ENCODE measurements at regions not wholly inside any gene's neighbourhood (a gene's known extent, or its start where the extent isn't known, plus 50 kb on each side); places are given as distances from the start of the nearest gene placed in this dataset.

DNA sequence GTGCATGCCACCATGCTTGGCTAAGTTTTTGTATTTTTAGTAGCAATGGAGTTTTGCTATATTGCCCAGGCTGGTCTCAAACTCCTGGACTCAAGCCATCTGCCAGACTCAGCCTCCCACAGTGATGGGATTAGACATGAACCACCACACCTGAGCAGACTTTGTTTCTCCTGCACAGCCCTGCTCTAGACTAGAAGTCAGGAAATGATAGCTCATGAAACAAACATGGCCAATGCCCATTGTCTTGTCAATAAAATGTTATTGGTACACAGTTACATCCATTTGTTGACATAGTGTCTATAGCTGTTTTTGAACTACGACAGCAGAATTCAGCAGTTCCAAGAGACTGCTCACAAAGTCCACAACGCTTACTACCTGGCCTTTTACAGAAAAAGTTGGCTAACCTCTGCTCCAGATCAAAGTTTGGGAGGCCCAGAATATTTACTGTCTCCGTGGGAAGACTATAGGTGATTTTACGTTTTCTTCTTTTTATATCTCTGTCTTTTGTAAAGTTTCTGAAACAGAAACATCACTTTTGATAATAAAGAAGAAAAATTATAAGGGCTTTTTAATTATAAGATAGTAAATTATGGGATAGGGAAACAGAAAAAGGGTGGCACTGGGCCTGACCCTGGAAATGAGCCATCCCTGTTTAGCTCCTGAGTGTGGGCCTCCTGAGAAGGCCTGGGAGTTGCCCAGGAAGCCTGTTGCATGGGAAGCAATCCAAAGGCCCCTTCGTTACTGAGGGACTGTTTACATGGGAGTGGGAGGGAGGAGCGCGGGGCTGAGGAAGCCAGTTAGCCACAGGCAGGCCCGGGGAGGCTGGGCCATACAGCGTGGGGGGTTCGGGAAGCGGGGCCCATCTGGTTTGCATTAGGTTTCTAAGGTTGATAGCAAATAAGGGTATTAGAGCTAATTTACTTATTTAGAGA lies 201.5 kb downstream of the IRF8 start (continued):
- TF ChIP-seq, protein P1, sequence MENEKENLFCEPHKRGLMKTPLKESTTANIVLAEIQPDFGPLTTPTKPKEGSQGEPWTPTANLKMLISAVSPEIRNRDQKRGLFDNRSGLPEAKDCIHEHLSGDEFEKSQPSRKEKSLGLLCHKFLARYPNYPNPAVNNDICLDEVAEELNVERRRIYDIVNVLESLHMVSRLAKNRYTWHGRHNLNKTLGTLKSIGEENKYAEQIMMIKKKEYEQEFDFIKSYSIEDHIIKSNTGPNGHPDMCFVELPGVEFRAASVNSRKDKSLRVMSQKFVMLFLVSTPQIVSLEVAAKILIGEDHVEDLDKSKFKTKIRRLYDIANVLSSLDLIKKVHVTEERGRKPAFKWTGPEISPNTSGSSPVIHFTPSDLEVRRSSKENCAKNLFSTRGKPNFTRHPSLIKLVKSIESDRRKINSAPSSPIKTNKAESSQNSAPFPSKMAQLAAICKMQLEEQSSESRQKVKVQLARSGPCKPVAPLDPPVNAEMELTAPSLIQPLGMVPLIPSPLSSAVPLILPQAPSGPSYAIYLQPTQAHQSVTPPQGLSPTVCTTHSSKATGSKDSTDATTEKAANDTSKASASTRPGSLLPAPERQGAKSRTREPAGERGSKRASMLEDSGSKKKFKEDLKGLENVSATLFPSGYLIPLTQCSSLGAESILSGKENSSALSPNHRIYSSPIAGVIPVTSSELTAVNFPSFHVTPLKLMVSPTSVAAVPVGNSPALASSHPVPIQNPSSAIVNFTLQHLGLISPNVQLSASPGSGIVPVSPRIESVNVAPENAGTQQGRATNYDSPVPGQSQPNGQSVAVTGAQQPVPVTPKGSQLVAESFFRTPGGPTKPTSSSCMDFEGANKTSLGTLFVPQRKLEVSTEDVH (IDR thresholded peaks at IDR 0.05; ENCODE audit: low read depth, partially characterized antibody): no peak
- TF ChIP-seq, protein P2, sequence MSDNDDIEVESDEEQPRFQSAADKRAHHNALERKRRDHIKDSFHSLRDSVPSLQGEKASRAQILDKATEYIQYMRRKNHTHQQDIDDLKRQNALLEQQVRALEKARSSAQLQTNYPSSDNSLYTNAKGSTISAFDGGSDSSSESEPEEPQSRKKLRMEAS (IDR thresholded peaks at IDR 0.05; ENCODE audit: low read depth, low read length): no peak
- TF ChIP-seq RB1 (IDR thresholded peaks at IDR 0.05; ENCODE audit: borderline replicate concordance): no peak
- no peak for TF ChIP-seq NR2F1 (conservative IDR thresholded peaks at IDR 0.05)
- no peak for TF ChIP-seq GATAD2B (conservative IDR thresholded peaks at IDR 0.05; ENCODE audit: low read depth)
- no peak for TF ChIP-seq BCL11A (IDR thresholded peaks at IDR 0.05; ENCODE audit: low read depth, low read length)
- TF ChIP-seq, protein P3, sequence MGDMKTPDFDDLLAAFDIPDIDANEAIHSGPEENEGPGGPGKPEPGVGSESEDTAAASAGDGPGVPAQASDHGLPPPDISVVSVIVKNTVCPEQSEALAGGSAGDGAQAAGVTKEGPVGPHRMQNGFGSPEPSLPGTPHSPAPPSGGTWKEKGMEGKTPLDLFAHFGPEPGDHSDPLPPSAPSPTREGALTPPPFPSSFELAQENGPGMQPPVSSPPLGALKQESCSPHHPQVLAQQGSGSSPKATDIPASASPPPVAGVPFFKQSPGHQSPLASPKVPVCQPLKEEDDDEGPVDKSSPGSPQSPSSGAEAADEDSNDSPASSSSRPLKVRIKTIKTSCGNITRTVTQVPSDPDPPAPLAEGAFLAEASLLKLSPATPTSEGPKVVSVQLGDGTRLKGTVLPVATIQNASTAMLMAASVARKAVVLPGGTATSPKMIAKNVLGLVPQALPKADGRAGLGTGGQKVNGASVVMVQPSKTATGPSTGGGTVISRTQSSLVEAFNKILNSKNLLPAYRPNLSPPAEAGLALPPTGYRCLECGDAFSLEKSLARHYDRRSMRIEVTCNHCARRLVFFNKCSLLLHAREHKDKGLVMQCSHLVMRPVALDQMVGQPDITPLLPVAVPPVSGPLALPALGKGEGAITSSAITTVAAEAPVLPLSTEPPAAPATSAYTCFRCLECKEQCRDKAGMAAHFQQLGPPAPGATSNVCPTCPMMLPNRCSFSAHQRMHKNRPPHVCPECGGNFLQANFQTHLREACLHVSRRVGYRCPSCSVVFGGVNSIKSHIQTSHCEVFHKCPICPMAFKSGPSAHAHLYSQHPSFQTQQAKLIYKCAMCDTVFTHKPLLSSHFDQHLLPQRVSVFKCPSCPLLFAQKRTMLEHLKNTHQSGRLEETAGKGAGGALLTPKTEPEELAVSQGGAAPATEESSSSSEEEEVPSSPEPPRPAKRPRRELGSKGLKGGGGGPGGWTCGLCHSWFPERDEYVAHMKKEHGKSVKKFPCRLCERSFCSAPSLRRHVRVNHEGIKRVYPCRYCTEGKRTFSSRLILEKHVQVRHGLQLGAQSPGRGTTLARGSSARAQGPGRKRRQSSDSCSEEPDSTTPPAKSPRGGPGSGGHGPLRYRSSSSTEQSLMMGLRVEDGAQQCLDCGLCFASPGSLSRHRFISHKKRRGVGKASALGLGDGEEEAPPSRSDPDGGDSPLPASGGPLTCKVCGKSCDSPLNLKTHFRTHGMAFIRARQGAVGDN (IDR thresholded peaks at IDR 0.05): no peak

All from GM12878 (cell line).